ENCODE measurements at regions not wholly inside any gene's neighbourhood (a gene's known extent, or its start where the extent isn't known, plus 50 kb on each side); places are given as distances from the start of the nearest gene placed in this dataset.

GRCh38 chr22:49094151-49094550 lies 733.5 kb downstream of the BRD1 start:
- no peak for ATAC-seq
- Mint-ChIP-seq H3K4me1 (no peaks in the 10 kb centered on the region; the same call in 2 of the 3 replicates), H3K27me3 (ENCODE audit: insufficient read depth, low read depth, poor library complexity) (peaks cover 11% of the 10 kb centered on the region), H3K4me3 (no peak overlapping the region), H3K27ac (no peak overlapping the region), H3K36me3 (ENCODE audit: low read depth) (no peaks in the 10 kb centered on the region; the same call in 2 of the 3 replicates), H3K9me3 (no peaks in the 10 kb centered on the region)
- Histone ChIP-seq H3K27ac (ENCODE audit: low read depth) (no peak overlapping the region), H3K4me1 (ENCODE audit: insufficient read depth) (no peaks in the 10 kb centered on the region), H3K27me3 (ENCODE audit: insufficient read depth) (no peaks in the 10 kb centered on the region), H4K20me1 (replicated peaks; ENCODE audit: insufficient read depth) (no peaks in the 10 kb centered on the region), H3F3A (replicated peaks; ENCODE audit: low read depth) (no peaks in the 10 kb centered on the region), H3K36me3 (ENCODE audit: insufficient read depth) (no peaks in the 10 kb centered on the region), H2AFZ (no peak overlapping the region), H3K9me2 (ENCODE audit: insufficient read depth) (no peaks in the 10 kb centered on the region), H3K79me2 (replicated peaks; ENCODE audit: insufficient read depth) (no peaks in the 10 kb centered on the region), H3K4me2 (no peak overlapping the region), H3K4me3 (no peak overlapping the region)
- TF ChIP-seq CREB1 (CRISPR knock-in tag; IDR thresholded peaks at IDR 0.05; ENCODE audit: low read depth) (no peak), ZNF331 (CRISPR knock-in tag; IDR thresholded peaks at IDR 0.05; ENCODE audit: low read depth) (no peak), STAT1 (IDR thresholded peaks at IDR 0.05; ENCODE audit: unreplicated experiment) (no peak), EZH2phosphoT487 (IDR thresholded peaks at IDR 0.05; ENCODE audit: unreplicated experiment) (no peak), POLR2AphosphoS5 (IDR thresholded peaks at IDR 0.05; ENCODE audit: low read depth) (no peak), EZH2 (IDR thresholded peaks at IDR 0.05; ENCODE audit: low read depth, unreplicated experiment) (no peak), REST (IDR thresholded peaks at IDR 0.05; ENCODE audit: unreplicated experiment) (no peak)
- TF ChIP-seq, protein P1, sequence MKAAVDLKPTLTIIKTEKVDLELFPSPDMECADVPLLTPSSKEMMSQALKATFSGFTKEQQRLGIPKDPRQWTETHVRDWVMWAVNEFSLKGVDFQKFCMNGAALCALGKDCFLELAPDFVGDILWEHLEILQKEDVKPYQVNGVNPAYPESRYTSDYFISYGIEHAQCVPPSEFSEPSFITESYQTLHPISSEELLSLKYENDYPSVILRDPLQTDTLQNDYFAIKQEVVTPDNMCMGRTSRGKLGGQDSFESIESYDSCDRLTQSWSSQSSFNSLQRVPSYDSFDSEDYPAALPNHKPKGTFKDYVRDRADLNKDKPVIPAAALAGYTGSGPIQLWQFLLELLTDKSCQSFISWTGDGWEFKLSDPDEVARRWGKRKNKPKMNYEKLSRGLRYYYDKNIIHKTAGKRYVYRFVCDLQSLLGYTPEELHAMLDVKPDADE (IDR thresholded peaks at IDR 0.05), result no peak
- TF ChIP-seq, protein P2, sequence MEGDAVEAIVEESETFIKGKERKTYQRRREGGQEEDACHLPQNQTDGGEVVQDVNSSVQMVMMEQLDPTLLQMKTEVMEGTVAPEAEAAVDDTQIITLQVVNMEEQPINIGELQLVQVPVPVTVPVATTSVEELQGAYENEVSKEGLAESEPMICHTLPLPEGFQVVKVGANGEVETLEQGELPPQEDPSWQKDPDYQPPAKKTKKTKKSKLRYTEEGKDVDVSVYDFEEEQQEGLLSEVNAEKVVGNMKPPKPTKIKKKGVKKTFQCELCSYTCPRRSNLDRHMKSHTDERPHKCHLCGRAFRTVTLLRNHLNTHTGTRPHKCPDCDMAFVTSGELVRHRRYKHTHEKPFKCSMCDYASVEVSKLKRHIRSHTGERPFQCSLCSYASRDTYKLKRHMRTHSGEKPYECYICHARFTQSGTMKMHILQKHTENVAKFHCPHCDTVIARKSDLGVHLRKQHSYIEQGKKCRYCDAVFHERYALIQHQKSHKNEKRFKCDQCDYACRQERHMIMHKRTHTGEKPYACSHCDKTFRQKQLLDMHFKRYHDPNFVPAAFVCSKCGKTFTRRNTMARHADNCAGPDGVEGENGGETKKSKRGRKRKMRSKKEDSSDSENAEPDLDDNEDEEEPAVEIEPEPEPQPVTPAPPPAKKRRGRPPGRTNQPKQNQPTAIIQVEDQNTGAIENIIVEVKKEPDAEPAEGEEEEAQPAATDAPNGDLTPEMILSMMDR (conservative IDR thresholded peaks at IDR 0.05; ENCODE audit: low read depth in 2 of 2), result no peak
- no peak for DNase-seq (ENCODE audit: low spot score)

Measured in GM23338 (cell line).